GM21723 (cell line): ENCODE measurements at regions not wholly inside any gene's neighbourhood (a gene's known extent, or its start where the extent isn't known, plus 50 kb on each side); places are given as distances from the start of the nearest gene placed in this dataset.

Source experiments
- ATAC-seq: cut with Tn5 transposase; IDR thresholded peaks from one replicate; pipeline ENCODE4 v1.9.1; 2021; ENCODE audit warnings: mild to moderate bottlenecking, moderate library complexity; ENCODE audit not compliant: unreplicated experiment

DNA sequence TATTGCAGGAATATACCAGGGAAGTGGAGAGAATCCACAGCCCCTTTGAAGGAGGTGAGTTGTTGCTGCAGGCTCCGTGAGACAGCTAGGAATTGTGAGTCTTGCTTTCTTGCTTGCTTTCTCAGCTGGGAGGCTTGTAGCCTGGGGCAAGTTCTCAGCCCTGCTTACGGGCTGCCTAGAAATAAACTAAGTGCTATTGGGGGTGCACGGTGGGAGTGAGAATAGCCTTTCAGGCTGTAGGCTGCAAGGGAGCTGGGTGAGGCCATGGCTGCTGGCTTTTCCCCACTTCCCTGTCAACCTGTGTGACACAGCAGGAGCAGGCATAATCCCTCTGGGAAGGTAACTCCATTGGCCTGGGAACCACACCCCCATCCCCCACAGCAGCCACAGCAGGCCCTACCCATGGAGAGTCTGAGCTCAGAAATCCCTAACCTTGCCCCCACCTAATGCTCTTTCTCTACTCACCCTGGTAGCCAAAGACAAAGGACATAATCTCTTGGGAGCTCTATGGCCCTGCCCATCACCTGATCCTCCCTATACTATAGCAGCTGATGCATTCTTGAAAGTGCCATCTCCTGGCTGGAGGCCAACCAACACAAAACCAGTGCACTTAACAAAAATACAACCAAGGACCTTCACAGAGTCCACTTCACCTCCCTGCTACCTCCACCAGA lies 113.0 kb downstream of the MMRN1 start:
- ATAC-seq: no peak

DNA sequence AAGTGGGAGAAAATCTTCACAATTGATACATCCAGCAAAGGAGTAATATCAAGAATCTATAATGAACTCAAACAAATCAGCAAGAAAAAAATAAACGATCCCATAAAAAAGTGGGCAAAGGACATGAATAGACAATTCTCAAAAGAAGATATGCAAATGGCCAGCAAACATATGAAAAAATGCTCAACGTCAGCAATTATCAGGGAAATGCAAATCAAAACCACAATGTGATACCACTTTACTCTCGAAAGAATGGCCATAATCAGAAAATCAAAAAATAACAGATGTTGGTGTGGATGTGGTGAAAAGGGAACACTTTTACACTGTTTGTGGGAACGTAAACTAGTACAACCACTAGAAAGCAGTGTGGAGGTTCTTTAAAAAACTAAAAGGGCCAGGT lies 114.3 kb upstream of the CCSER1 start:
- no peak for ATAC-seq

DNA sequence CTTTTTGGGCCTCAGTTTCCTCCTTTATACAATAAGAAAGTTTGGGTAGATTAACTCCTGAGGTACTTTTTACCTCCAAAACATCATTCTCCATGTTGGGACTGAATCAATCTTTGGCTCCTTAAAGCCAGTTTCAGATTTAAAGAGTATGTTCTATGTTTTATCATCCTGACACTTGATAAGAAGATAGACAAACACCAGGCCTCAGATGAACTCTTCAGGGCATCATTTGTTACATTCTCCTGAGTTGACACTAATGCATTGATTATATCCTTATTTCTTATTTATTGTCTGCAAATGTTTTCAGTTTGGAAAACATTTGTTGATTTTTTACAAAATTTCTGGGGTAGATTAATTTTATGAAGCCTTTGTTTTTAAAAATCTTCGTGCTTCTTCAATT lies 102.7 kb upstream of the CCSER1 start:
- ATAC-seq: no peak

DNA sequence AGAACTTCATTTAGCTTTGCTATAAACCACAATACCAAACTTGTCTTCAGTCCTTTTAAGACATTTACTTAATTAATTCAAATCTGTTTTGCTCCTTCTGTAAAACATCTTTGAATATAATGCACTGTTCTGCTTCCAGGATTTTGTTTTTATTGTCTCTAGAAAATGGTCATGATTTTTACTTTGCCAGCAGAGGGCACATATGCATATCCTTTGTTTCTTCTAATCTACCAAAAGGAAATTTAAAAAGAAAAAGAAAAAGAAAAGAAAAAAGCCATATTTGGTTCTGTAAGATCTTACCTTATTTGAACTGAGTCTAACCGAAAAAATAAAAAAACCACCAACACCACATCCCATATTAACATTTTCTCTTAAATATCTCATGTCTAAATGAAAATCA lies 101.9 kb upstream of the CCSER1 start:
- ATAC-seq: no peak

- ATAC-seq: peak; percentile 94
These were observed 99.6 kb upstream of the CCSER1 start for GRCh38 chr4:90027565-90027964.

- no peak for ATAC-seq
These were observed 98.7 kb upstream of the CCSER1 start for GRCh38 chr4:90028460-90028859.

DNA sequence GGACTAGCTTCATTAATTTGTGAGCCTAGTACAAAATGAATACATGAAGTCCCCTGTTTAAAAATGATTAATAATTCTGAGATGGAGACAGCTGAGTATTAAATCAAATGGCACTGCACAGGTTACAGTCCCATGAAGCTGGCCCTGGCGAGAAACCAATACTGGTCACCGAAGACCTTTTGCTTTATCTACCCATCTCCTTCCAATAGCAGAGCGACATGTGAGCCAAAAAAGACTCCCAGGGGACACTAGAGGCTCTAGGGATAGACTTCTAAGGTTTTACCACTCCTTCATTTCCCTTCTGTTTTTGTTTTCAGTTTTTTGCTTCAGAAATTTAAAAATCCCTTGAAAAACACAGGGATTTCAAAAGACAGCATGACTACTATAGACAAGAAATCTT lies 97.0 kb upstream of the CCSER1 start:
- ATAC-seq: no peak

- no peak for ATAC-seq
These were observed 96.2 kb upstream of the CCSER1 start for GRCh38 chr4:90030953-90031352.

- ATAC-seq: no peak
These were observed 88.1 kb upstream of the CCSER1 start for GRCh38 chr4:90039122-90039521.

DNA sequence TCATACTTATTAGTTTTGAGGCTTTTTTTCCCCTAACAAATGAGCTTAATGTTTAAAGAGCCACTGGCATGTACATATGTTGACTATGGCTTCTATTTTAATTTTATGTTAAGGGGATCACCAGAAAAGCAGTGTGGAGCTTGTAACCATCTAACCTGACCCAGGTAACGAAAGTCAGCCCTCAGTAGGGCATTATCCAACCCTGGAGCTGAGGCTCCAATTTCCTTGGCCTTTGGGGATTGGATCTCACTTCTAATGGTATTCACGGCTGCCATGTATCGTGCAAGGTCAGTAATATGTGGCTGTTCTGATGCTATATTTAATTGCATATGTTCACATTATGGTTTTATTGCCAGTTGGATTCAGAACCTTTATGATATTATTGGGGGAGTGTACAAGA lies 75.2 kb upstream of the CCSER1 start:
- ATAC-seq: no peak

- ATAC-seq: no peak
These were observed 70.1 kb upstream of the CCSER1 start for GRCh38 chr4:90057091-90057490.

DNA sequence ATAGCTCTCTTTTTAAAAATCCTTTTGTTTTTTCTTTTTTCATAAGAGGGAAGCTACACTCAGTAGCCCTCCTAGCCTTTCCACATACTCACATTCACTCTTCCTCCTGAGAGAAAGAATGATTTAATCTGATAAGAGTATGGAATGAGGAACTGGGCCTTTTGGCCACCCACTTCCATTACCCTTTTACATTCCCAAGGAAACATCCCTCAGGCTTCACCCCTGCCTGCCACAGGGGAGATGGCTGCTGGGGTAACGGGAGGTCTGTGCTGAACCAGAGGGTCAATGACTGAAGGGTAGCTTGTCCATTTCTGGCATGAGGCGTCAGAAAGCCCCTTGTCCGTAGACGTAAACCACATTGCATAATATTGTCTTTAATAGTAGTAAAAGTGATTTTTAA lies 67.2 kb upstream of the CCSER1 start:
- no peak for ATAC-seq

DNA sequence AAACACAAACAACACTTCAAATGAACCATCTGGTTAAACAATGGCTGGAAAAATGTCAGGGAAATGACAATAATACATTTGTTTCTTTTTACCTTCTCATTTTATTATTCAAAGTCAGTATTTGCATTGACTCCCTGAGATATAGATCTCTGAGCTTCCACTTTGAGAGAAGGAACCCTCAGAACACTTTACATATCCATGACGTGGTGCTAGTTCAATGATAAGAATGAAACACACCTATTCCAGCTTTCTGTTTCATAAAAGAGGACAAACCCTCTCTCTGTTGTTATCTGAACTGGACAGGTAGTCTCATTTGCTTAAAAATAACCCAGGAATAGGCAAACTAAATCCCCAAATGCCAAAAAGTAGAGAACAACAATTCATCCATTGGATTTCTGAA lies 65.3 kb upstream of the CCSER1 start:
- no peak for ATAC-seq

GRCh38 chr4:90064196-90064595 lies 63.0 kb upstream of the CCSER1 start:
- ATAC-seq: no peak

- ATAC-seq: no peak
These were observed 58.0 kb upstream of the CCSER1 start for GRCh38 chr4:90069151-90069550.

- ATAC-seq: peak; percentile 62
These were observed 55.6 kb upstream of the CCSER1 start for GRCh38 chr4:90071289-90072235.

GRCh38 chr4:90074322-90074886 lies 52.8 kb upstream of the CCSER1 start:
- no peak for ATAC-seq
